Fibroblast of pulmonary artery (primary cell): ENCODE measurements at regions not wholly inside any gene's neighbourhood (a gene's known extent, or its start where the extent isn't known, plus 50 kb on each side); places are given as distances from the start of the nearest gene placed in this dataset.

Experiments used
- DNase-seq: peaks from one replicate; pipeline ENCODE4 v3.0.0-alpha.2; 2010; ENCODE audit warnings: low read depth
- H3K4me3 ChIP-seq: replicated peaks from 2 replicates; pipeline ENCODE4 v1.5.1; 2011; ENCODE audit warnings: low read depth, mild to moderate bottlenecking, control low read depth, low read length, moderate library complexity
- TF ChIP-seq, protein P1 (sequence below): IDR thresholded peaks from 2 replicates; pipeline ENCODE4 v1.5.1; 2011; ENCODE audit warnings: mild to moderate bottlenecking, control low read depth, low read length, inconsistent platforms; ENCODE audit errors: missing control alignments

- H3K4me3 ChIP-seq = no peak overlapping the region
- TF ChIP-seq, protein P1, sequence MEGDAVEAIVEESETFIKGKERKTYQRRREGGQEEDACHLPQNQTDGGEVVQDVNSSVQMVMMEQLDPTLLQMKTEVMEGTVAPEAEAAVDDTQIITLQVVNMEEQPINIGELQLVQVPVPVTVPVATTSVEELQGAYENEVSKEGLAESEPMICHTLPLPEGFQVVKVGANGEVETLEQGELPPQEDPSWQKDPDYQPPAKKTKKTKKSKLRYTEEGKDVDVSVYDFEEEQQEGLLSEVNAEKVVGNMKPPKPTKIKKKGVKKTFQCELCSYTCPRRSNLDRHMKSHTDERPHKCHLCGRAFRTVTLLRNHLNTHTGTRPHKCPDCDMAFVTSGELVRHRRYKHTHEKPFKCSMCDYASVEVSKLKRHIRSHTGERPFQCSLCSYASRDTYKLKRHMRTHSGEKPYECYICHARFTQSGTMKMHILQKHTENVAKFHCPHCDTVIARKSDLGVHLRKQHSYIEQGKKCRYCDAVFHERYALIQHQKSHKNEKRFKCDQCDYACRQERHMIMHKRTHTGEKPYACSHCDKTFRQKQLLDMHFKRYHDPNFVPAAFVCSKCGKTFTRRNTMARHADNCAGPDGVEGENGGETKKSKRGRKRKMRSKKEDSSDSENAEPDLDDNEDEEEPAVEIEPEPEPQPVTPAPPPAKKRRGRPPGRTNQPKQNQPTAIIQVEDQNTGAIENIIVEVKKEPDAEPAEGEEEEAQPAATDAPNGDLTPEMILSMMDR = no peak
These were observed 111.8 kb upstream of the PSMD7 start for GRCh38 chr16:74184839-74185238.

GRCh38 chr16:74183601-74184360 lies 112.8 kb upstream of the PSMD7 start:
- H3K4me3 ChIP-seq = no peak overlapping the region
- TF ChIP-seq, protein P1 = no peak
- DNase-seq = no peak

More at GRCh38 chr16:74184839-74185238, 111.8 kb upstream of the PSMD7 start:
- DNase-seq = no peak

- peak overlapping the region; percentile 42 for H3K4me3 ChIP-seq
- TF ChIP-seq, protein P1 = no peak
- DNase-seq = peak; percentile 24
These were observed 126.8 kb upstream of the PSMD7 start for GRCh38 chr16:74169687-74170376.

DNA sequence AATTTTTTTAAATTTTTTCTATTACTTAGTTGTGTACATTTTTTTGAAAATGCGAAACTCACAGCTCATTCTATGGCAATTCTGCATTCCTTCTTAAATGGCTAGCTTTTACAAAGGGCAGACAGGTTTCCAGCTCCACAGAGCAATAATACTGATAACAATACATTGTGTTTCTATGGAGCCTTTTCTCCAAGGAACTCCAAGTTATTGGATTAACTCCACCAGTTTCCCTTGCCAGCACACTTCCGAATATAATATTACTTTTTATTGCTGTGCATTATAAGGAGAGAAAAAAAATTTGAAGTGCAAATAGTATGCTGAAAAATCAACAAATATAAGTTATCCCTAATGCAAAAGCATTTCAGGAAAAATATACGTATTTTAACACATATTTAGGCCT lies 127.5 kb upstream of the PSMD7 start:
- DNase-seq = no peak
- TF ChIP-seq, protein P1 = no peak
- no peak overlapping the region for H3K4me3 ChIP-seq

- DNase-seq = no peak
- TF ChIP-seq, protein P1 = no peak
- H3K4me3 ChIP-seq = no peak overlapping the region
These were observed 128.2 kb upstream of the PSMD7 start for GRCh38 chr16:74168445-74168844.

DNA sequence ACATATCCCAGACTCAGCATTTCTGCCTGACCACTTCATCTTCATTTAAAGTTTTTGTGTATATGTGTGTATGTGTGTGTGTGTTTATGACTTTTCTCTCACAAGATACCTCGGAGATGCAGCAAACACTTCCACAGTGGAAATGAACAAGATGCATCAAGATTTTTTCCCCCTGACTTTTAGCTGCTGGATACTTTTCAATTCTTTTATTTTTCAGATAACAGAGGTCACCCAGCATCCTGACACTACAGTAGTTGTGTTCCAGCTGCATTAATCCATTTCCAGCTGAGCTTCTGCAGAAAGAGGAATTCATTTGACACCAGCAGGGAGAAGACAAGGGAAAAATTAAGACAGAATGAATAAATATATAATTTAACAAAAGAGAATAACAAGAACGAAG lies 130.2 kb upstream of the PSMD7 start:
- no peak for DNase-seq
- TF ChIP-seq, protein P1 = no peak
- H3K4me3 ChIP-seq = no peak overlapping the region
